ENCODE measurements at regions not wholly inside any gene's neighbourhood (a gene's known extent, or its start where the extent isn't known, plus 50 kb on each side); places are given as distances from the start of the nearest gene placed in this dataset.
A peak's percentile ranks its signal among the peaks of the same experiment; 100 is the strongest.
"Not testable (repeated sequence)": the region's sequence is repeated elsewhere in the genome, so short reads cannot be mapped to it uniquely, and the experiment has no call there.

- TF ChIP-seq, protein P1, sequence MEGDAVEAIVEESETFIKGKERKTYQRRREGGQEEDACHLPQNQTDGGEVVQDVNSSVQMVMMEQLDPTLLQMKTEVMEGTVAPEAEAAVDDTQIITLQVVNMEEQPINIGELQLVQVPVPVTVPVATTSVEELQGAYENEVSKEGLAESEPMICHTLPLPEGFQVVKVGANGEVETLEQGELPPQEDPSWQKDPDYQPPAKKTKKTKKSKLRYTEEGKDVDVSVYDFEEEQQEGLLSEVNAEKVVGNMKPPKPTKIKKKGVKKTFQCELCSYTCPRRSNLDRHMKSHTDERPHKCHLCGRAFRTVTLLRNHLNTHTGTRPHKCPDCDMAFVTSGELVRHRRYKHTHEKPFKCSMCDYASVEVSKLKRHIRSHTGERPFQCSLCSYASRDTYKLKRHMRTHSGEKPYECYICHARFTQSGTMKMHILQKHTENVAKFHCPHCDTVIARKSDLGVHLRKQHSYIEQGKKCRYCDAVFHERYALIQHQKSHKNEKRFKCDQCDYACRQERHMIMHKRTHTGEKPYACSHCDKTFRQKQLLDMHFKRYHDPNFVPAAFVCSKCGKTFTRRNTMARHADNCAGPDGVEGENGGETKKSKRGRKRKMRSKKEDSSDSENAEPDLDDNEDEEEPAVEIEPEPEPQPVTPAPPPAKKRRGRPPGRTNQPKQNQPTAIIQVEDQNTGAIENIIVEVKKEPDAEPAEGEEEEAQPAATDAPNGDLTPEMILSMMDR (conservative IDR thresholded peaks at IDR 0.05): peak; percentile 80
- TF ChIP-seq EZH2 (IDR thresholded peaks at IDR 0.05; ENCODE audit: low read depth): not testable (repeated sequence)
Measured at GRCh38 chr1:121097127-121097866, 86.8 kb downstream of the FAM72B start.
